Heart left ventricle (tissue), 13 donors: ENCODE measurements at regions not wholly inside any gene's neighbourhood (a gene's known extent, or its start where the extent isn't known, plus 50 kb on each side); places are given as distances from the start of the nearest gene placed in this dataset.

Experiments
- POLR2A ChIP-seq, 2 donors: fragments of 450-650 bp; IDR thresholded peaks; one replicate each; pipeline ENCODE4 v1.6.1; 2017; ENCODE audit warnings: antibody characterized with exemption in 2 of 2, mild to moderate bottlenecking in 2 of 2, moderate library complexity in 2 of 2
- TF ChIP-seq, protein P1 (sequence below), 12 donors: fragments of 200-600 bp; sonication (generic) in 4 of 12; IDR thresholded peaks; one replicate each; pipeline versions ENCODE4 v1.5.0 to v1.8.0; 2018 to 2022; ENCODE audit warnings: antibody characterized with exemption in 12 of 12, mild to moderate bottlenecking in 5 of 12
- donor health status: ischemic (EF 13 %, LVEDD 7.1; RV severe dilation, severe dysfunction).
- donor health status: DM: no; HTN: yes; CAD: no.
- donor health status: DM: no; HTN: no; CAD: no.
- donor health status: ischemic (EF 25% LVEDD 6.9; RV normal size, moderate dysfunction).
- donor health status: ischemic (EF 25% LVEDD 5.7; RV mildly dilated, moderate dysfunction).
- donor health status: ischemic (EF 35%, LVEDD 5.7; RV mildly dilated, moderate dysfunction).
- donor health status: nonischemic (EF 11% LVEDD 7.7; RV severe dilation, severe dysfunction).
- donor health status: DM: yes; HTN: yes; CAD: no.
- donor health status: PGD.
- donor health status: ischemic (EF 29% LVEDD 5.4; RV normal size, mild dysfunction).
- donor health status: nonischemic (EF 23%, LVEDD 6.1; RV moderate dilation, normal function).

GRCh38 chr12:23415180-23415579, 534.3 kb downstream of the SOX5 start:
- TF ChIP-seq, protein P1, sequence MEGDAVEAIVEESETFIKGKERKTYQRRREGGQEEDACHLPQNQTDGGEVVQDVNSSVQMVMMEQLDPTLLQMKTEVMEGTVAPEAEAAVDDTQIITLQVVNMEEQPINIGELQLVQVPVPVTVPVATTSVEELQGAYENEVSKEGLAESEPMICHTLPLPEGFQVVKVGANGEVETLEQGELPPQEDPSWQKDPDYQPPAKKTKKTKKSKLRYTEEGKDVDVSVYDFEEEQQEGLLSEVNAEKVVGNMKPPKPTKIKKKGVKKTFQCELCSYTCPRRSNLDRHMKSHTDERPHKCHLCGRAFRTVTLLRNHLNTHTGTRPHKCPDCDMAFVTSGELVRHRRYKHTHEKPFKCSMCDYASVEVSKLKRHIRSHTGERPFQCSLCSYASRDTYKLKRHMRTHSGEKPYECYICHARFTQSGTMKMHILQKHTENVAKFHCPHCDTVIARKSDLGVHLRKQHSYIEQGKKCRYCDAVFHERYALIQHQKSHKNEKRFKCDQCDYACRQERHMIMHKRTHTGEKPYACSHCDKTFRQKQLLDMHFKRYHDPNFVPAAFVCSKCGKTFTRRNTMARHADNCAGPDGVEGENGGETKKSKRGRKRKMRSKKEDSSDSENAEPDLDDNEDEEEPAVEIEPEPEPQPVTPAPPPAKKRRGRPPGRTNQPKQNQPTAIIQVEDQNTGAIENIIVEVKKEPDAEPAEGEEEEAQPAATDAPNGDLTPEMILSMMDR (IDR thresholded peaks at IDR 0.05): no peak
- TF ChIP-seq POLR2A (IDR thresholded peaks at IDR 0.05): no peak
